Nucleus accumbens (tissue), 56 donors: ENCODE measurements at regions not wholly inside any gene's neighbourhood (a gene's known extent, or its start where the extent isn't known, plus 50 kb on each side); places are given as distances from the start of the nearest gene placed in this dataset.
"Not testable (repeated sequence)": the region's sequence is repeated elsewhere in the genome, so short reads cannot be mapped to it uniquely, and the experiment has no call there.

Experiments
- DNase-seq, 56 donors: peaks; one replicate each; lab custom pipeline; 2025; lab: John Stamatoyannopoulos, UW

DNA sequence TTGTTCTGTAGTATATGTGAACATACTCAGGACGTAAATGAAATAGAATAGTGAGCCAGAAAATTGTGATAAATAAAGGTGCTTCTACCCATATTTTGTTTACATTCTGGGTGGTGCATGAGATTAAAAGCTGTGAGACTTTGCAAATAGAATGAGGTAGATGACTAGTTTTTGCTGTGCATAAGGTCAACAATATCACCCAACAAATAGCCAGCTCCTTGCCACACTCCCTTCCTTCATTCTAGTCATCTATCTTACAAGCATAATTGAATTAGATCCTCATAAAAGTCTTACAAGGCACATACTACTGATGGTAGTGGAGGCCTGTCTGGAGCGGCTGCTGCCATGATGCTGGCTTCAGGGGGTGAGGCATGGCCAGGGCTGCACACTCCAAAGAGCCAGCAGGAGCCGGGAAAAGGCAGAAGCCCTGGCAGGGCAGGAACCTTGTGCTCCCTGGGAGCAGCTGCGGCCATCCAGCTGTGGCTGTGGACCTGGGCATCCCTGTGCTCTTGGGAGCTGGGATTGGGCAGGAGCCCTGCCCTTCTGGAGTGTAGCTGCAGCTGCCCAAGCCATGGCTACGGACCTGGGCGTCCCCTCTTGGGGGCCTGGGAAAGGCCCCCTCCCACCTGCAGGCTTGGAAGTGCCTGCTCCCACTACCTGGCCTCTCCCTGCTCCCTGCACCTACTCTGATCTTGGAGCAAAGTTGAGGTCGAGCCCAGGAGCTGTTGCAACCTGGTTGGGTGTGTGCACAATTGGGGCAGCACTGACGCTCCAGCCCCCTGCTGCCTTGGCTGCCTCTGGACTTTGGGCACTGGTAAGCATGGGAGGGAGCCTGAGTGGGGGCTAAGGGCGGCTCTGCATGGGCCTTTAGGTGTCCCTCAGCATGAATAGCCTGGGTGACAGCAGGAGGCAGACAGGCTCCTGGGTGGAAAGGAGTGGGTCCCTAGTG lies 112.8 kb downstream of the DACT1 start:
- DNase-seq: no peak

DNA sequence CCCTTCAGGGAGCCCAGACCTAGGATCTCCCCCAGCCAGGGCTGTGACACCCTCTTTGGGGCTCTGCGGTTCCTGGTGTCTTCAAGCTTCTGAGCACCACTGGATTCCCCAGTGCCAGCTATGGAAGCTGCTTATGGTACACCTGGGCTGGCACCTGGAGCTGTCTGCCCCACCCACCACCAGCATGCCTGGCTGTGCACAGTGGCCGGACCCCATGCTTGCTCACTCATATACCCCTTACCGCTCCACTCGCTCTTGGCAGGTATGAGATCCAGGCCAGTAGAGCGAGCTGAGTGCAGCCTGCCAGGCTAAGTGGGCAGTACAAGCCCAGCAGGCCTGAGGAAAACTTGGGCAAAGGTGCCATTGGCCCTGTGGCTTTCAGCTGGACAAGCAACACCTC lies 114.0 kb downstream of the DACT1 start:
- DNase-seq: no peak

DNA sequence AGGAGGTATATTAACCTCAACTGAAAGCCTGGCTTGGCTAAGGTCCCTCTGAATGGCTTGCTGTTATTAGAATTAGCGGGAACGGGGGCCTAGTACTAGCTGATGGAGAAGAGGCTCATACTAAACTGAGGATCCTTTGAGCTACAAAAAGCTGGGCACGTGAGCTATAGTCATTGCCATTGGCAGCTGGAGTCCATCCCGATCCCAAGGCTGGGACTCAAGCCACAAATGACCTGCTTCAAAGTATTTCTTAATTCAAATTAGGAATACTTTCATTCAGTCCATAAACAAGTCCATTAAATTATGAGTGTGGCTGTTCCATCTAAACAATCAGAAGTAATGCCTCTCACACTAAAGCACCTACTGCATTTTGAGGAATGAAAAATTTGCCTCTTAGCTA lies 114.5 kb downstream of the DACT1 start:
- DNase-seq: peak in 3 of 56 donors; percentile 14 to 32 (median 17)

DNA sequence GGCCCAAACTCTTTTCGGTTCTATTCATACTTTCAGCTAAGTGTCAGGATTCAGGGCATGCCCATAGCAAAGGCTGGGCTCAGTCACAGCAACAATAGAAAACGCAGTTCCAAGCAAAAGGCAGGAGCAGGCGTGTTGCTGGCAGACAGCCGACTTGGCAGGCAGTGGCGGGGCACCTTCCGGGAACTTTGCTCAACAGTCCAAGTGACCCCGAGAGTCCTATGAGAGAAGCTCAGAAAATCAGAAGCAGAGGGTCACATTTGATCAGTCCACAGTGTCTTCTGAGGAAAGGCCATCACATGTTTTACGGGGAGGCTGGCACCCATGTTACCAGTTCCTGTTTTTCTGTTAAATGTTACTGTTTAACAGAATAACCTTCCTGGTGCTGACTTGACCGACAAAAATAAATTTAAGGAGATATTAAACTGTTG lies 115.0 kb downstream of the DACT1 start:
- DNase-seq: peak in 52 of 56 donors; percentile 7 to 79 (median 48)

DNA sequence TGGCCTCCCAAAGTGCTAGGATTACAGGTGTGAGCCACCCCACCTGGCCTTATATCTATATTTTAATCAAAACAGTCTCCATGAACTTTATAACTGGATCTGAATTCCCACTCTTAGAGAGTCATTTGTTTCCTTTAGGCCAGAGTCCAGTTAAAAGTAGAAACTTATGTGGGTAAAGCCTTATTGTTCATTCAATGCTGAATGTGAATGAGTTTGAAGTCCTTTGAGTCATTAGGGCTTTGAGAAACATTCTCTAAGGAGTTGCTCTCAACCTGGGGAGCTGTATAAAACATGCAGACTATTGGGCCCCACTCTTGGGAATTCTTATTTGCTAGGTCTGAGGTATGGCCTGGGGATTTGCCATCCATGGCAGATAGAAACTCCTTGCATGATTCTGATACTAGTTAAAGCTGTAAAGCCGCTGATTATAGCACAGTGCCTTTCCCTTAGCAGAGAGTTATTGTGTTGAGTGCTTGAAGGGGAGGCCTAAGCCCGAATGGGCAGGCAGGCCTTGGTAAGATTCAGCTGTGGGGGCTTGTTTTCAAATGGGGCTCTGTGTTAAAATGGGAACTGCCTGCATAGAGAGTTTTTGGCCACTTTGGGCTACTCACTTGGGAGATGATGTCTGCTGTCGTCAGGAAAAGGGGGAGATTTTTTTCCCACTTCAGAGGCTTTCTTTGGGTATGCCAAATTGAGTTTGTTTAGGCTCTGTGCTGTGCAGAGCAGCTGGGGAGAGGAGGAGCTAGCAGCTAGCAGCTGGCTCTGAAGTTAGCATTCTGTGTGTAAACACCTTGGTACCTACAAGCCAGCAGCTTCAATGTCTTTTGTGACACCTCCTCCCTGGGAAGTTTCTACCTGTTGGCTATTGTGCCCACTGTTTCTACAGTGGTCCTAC lies 117.5 kb downstream of the DACT1 start:
- DNase-seq: no peak

DNA sequence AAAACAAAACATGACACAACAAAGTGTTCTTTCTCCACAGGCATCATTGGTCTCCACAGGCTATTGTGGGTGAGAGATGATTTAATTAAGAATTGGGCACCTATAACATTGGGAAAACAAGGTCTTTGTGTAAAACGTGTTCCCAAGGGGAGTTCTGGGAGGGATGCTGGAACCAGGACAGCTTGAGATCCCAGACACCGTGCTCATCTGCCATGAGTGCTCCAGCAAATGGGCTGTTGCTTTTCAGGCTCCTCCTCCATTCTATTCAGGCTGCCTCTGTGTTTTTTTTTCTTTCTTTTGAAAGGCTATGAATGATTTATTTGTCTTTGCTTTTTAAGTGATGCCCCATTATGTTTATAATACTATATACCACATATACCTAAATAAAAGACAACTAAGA lies 122.4 kb downstream of the DACT1 start:
- DNase-seq: peak in 2 of 56 donors; percentile 6

DNA sequence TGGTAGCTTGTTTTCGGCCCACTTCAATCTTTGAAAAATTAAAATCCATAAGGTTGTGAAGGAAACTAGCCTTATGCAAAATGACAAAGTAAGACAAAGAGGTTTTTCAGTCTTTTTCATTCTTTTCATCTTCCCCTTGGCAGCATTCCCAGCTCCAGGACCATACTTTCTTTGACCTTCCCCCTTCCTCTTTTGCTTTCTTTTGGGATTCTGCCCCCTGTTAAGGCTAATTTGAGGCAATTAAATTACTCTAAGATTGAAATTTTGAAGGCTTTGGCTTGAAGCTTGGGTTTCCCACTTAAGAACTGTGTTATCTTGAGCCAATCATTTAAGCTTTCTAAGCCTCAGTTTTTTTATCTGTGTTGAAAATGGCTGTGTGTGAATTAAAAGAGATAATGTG lies 124.9 kb downstream of the DACT1 start:
- peak in 1 of 56 donors; percentile 35 for DNase-seq

DNA sequence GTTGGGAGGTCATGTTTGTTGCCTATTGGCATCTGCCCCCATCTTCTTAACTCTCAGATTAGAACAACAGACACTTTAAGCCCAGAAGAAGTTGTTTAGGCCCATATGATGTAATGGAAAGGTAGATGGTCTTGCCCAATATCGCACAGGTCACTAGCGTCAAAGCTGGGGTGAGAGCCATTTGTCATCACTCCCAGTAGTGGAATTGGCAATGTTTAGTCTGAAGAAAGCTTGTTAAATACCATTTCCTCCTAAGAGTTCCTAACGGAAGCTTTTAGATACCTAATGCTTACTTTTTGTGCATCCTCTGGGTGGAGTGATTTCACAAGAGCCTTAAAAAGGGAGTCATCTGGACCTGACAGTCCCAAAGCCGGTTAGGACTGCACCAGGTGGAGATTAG lies 125.4 kb downstream of the DACT1 start:
- DNase-seq: no peak

DNA sequence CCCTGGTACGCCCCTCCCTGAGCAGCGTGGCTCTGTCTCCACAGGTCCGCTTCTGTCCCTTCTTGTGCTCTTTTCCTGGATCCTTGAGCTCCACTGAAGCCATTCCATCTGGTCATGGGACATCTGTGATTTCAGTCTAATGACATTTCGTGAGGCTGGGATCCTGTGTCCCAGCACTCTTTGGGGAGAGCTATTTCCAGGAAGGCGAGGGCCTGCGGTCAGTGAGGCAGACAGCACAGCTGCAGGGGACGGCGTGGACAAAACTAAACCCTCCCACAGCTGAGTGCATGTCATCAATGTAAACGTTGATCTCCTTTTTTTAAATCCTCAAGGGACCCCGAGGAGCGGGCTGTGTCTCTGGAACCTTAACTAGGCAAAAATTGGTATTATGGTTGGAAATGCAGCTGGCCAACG lies 127.7 kb downstream of the DACT1 start:
- DNase-seq: no peak

DNA sequence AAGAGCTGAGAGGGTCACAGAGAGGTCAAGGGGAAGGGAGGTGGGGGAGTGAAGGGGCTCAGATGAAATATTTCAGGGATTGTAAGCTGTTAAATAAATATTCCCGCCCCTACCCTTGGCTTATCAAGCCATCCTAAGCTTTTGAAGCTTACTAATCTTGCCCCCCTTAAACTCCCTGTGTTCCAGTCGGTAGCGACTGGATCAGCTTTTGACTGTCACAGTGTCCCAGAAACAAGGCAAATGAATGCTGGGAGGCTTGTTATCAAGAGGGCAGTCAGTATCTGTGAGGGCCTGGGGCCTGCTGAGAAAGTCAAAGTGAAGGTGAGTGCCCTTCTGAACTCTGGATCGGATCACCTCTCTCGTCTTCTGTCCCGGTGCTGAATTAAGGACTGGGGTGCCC lies 128.1 kb downstream of the DACT1 start:
- DNase-seq: no peak

DNA sequence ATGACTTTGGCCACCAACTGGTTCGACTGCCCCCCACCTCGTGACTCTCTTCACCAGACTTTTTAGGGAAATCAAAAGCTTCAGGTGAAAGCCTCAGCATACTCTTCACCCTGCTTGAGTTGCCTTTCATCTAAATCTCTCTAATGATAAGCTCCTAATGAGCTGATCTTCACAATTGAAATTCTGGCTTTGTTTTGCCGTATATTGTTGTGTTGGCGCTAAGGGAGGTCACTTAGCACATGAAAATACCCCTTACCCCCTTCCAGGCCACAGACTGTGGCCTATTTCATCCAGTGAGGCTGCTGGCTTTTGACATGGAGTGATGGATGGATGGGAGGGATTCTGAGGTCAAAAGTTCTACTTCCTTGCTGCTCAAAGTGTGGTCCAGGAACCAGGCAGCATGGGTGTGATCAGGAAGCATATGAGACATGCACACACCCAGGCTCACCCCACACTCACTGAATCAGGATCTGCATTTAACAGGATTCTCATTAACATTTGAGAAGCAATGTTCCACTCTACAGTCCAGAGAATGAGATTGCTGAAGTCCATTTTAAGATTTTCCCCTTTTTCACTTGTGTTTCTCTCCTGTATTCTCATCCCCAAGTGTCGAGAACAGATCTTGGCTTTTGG lies 131.4 kb downstream of the DACT1 start:
- DNase-seq: no peak

DNA sequence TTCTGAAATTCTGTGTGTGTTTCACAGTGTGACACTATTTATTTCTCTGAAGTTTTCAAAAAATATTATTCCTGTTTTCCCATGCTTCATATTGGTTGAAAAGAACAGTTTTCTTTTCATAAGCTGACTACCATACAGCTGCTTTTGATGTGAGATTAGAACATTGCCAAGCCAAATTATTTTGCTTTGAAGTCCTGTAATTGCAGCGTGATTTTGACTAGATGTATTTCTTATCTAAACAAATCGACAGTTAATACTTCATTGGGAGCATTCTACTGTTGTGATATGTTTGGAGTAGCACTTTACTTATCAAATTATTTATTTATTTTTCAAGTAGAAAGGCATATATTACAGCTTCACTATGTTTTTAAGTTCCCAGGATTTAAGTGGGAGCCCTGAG lies 132.0 kb downstream of the DACT1 start:
- DNase-seq: no peak

DNA sequence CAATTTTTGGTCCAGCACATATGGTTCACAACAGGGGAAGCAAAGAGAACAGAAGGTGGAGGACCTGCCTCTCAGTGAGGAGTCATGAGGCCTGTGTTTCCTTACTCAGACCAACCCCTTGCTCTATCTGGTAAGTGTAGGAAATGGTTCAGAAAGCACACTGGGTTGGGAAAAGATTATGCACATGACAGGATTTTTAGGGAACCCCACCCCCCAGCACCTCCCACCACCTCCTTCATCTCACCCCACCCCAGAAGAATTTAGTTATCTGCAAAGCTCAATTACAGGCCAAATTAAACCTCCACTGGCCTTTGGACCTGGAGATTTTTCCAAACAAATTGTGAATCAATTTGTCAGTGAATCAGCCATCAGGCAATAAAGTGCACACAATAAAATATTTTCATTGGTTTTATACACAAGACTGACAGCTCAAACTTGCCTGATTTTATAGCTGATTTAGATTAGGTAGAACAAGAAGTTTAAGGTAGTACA lies 132.8 kb downstream of the DACT1 start:
- no peak for DNase-seq

DNA sequence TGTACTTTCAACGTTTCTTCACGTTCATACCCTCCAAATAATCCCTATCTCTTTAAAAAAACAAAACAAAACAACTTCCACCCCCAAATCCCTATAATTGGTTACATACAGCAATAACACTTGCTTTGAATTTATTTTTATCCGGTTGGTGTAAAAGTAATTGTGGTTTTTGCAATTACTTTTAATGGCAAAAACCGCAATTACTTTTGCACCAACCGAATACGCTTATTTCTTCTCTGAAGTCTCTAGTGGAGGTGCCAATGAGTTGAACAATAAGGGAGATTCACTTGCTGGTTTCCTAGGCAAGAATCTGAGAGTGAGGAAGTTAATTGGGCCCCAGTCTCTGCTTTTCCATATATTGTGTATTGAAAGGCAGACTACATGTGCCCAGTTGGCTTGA lies 133.3 kb downstream of the DACT1 start:
- DNase-seq: no peak

DNA sequence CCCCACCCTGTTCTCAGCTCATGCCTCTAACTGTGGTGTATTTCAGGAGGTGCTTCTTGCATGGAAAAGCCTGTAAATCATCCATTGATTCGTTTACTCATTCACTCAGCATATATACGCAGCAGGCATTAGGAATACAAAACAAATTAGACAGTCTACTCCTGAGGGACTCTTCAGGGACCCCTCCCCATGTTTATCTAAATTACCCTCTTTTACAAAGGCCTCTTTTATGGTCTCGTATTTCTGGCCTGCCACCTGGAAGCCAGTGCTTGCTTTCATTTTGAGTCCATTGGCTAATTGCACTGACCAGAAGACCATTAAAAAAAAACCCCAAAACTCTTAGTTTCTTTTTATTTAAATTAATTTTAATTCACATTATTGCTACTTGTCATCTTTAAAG lies 134.4 kb downstream of the DACT1 start:
- DNase-seq: no peak

DNA sequence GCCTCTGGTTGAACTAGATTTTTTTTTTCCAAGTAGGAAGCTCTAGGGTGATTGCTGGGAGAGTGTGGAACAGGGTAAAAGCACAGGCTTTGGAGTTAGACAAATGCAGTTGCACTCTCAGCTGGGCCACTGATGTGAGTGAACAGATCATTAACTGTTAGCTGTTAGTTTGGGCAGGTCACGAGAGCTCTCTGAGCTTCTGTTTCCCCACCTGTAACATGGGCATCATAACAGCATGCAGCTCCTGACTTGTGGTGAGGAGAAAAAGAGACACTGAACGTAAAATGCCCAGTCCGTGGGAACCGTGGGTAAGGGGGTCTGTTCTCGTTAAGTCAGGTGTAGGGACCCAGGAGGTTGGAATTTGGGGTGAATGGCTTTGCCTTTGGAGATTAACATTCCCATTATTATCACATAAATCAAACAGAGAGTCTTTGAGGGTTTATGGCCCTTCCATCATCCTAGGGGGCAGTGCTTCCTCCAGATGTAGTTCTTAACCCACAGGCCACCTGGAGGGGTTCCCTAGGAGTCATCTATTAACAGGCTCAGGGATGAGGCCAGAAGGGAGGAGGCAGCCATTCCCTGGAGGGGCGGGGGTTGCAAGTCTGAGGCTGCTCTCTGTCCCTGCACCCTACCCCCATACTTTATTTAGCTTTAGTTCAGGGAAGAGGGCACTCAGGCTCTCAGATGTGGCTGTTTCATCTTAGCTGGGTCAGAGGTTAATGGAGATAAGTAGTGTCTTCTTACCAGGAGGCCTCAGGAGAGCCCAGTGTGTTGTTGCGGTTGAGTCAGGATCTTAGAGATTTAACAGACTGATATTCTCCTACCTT lies 135.2 kb downstream of the DACT1 start:
- DNase-seq: no peak

DNA sequence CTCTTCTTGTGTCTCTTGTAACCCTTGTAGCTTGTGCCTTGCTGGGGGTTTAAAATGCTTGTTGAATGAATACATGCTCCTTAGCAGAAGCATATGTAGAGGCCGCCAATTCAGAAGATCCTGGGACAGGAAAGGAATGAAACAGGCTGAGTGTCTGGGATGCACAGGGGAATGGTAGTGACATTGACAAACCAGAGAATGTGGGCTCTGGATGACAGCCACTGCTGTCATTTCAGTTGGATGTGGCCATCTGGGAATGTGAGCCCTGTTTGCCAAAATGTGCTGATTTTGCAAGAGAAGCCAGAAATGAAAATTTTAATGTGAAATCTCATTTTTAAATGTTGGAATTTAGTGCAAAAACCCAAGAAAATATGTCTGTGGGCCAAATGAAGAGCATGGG lies 136.8 kb downstream of the DACT1 start:
- no peak for DNase-seq

DNA sequence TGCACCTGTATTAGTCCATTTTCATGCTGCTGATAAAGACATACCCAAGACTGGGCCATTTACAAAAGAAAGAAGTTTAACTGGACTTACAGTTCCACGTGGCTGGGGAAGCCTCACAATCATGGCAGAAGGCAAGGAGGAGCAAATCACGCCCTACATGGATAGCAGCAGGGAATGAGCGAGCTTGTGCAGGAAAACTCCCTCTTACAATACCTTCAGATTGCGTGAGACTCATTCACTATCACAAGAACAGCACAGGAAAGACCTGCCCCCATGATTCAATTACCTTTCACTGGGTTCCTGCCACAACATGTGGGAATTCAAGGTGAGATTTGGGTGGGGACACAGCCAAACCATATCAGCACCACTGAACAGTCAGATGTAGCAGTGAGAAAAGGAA lies 137.4 kb downstream of the DACT1 start:
- DNase-seq: not testable (repeated sequence)

DNA sequence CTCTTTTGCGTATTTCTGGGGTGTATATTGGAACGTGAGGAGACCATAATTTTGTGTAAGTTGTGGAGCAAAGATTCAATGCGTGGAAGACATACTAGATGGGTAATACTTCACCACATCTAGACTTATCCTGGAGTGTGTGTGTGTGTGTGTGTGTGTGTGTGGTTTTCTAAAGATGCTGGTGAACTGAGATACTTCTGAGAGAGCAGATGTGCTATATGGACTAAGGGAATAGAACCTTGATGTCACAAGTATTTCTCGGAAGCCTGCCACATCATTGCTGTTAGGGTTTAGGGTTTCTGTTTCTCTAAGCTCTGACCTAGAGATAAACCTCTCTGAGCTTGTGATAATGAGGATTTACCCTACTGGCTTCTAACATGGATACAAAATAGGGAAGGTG lies 138.8 kb downstream of the DACT1 start:
- DNase-seq: no peak

DNA sequence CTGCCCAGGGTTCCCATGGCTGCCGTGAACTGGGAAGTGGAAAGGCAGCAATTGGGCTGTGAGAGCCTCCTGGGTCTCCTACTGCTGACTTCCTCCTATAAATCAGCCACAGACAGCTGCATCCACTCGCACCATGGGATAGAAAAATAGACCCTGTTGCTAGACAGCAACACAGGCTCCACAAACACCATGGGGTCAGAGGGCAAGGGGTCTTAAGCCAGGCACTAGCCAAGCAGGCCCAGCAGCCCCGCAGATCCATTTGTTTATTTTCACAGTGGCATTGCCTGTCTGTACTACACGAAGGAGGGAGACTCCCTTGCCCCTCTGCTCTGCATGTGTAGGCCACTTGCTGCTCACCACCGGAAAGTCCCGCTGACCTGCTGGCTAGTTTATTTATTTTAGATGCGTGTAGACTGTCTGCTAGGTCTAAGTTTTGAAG lies 139.8 kb downstream of the DACT1 start:
- DNase-seq: no peak
